HFFc6 (cell line): ENCODE measurements at regions not wholly inside any gene's neighbourhood (a gene's known extent, or its start where the extent isn't known, plus 50 kb on each side); places are given as distances from the start of the nearest gene placed in this dataset.

Experiments
- DNase-seq: peaks from one replicate; pipeline ENCODE4 v3.0.0-alpha.2; 2018
- H3K27ac Mint-ChIP-seq: 2 replicates; pipeline ENCODE4 v1.8.0; 2020; ENCODE audit warnings: mild to moderate bottlenecking, mixed read lengths
- H3K27me3 Mint-ChIP-seq: 2 replicates; pipeline ENCODE4 v1.8.0; 2021; ENCODE audit warnings: mild to moderate bottlenecking, moderate library complexity, mixed read lengths; ENCODE audit not compliant: insufficient read depth
- H3K36me3 Mint-ChIP-seq: 2 replicates; pipeline ENCODE4 v1.8.0; 2021; ENCODE audit warnings: low read depth, mixed read lengths
- H3K4me1 Mint-ChIP-seq: 2 replicates; pipeline ENCODE4 v1.8.0; 2020; ENCODE audit warnings: low read depth, mixed read lengths
- H3K4me3 Mint-ChIP-seq: 2 replicates; pipeline ENCODE4 v1.8.0; 2020; ENCODE audit warnings: mild to moderate bottlenecking, moderate library complexity, mixed read lengths
- H3K9me3 Mint-ChIP-seq: 2 replicates; pipeline ENCODE4 v1.8.0; 2020; ENCODE audit warnings: mild to moderate bottlenecking, mixed read lengths
- TF ChIP-seq, protein P1 (sequence below): fragments of 200-600 bp; sonication (generic); IDR thresholded peaks from 2 replicates; pipeline ENCODE4 v1.5.0; 2021; ENCODE audit warnings: antibody characterized with exemption, mild to moderate bottlenecking

DNA sequence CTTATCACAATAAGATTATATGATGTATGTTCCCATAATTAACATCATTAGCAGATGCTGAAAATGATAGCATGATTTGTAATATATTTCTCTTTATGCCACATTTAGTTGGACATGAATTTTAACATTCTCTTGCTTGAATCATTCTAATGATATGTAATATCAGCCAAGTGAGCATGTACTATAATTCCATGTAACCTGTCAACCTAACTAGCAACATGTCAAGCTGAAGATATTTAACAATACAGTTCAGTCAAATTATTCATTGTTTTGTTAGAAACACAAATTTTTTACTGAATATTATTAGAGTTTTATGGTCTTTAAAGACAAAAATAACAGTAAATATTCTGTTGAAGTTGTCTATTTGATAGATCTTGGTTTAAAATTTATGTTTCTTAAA lies 920.4 kb upstream of the PCDH10 start:
- H3K27ac Mint-ChIP-seq: no peak overlapping the region
- TF ChIP-seq, protein P1, sequence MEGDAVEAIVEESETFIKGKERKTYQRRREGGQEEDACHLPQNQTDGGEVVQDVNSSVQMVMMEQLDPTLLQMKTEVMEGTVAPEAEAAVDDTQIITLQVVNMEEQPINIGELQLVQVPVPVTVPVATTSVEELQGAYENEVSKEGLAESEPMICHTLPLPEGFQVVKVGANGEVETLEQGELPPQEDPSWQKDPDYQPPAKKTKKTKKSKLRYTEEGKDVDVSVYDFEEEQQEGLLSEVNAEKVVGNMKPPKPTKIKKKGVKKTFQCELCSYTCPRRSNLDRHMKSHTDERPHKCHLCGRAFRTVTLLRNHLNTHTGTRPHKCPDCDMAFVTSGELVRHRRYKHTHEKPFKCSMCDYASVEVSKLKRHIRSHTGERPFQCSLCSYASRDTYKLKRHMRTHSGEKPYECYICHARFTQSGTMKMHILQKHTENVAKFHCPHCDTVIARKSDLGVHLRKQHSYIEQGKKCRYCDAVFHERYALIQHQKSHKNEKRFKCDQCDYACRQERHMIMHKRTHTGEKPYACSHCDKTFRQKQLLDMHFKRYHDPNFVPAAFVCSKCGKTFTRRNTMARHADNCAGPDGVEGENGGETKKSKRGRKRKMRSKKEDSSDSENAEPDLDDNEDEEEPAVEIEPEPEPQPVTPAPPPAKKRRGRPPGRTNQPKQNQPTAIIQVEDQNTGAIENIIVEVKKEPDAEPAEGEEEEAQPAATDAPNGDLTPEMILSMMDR: no peak
- DNase-seq: no peak
- no peaks in the 10 kb centered on the region for H3K4me1 Mint-ChIP-seq
- H3K27me3 Mint-ChIP-seq: no peaks in the 10 kb centered on the region
- peaks cover 10% of the 10 kb centered on the region for H3K9me3 Mint-ChIP-seq
- no peak overlapping the region for H3K4me3 Mint-ChIP-seq
- H3K36me3 Mint-ChIP-seq: no peaks in the 10 kb centered on the region

DNA sequence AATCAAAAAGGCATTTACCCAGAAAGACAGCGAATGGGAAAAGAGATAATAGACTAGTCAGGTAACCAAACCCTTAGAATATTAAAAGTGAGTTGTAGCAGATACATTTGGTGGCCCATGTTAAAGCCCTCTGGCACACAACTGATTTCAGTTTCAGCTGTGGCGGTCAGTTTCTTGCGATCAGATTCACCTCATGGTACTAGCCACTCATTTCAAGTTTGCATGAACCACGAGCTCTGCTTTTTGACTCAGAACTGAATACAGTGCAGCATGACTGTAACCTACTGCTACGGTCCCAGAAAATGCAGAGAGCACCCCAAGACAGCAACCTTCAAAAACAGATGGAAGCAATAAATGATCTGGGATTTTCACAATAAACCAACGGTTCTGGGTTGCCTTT lies 919.1 kb upstream of the PCDH10 start:
- no peak overlapping the region for H3K27ac Mint-ChIP-seq
- no peak overlapping the region for H3K4me3 Mint-ChIP-seq
- TF ChIP-seq, protein P1: no peak
- DNase-seq: no peak
- H3K36me3 Mint-ChIP-seq: no peaks in the 10 kb centered on the region
- H3K27me3 Mint-ChIP-seq: no peaks in the 10 kb centered on the region
- H3K4me1 Mint-ChIP-seq: no peaks in the 10 kb centered on the region
- peaks cover 10% of the 10 kb centered on the region for H3K9me3 Mint-ChIP-seq

DNA sequence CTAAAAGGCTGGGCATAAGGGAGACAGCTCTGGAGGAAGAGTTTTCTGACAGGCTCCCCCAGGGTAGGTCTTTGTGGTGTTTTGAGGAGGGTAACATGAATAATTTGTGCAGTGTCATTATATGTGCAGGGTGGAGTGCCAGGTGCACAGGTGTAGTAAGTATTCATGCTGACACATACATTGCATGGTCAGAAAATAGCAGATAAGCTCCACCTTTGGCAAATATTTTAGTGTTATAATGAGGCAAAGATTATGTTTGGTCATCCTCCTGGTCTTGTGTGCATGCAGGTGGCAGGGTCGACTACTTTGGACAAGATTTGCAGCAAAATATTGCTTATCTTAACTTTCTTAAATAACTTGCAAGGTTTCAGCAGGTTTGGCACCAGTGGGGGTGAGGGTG lies 910.4 kb upstream of the PCDH10 start:
- H3K27me3 Mint-ChIP-seq: peaks cover 3% of the 10 kb centered on the region
- no peaks in the 10 kb centered on the region for H3K36me3 Mint-ChIP-seq
- H3K4me1 Mint-ChIP-seq: no peaks in the 10 kb centered on the region
- TF ChIP-seq, protein P1: no peak
- H3K9me3 Mint-ChIP-seq: no peaks in the 10 kb centered on the region; the same call in 1 of the 2 replicates
- H3K27ac Mint-ChIP-seq: no peak overlapping the region
- H3K4me3 Mint-ChIP-seq: no peak overlapping the region
- DNase-seq: no peak

DNA sequence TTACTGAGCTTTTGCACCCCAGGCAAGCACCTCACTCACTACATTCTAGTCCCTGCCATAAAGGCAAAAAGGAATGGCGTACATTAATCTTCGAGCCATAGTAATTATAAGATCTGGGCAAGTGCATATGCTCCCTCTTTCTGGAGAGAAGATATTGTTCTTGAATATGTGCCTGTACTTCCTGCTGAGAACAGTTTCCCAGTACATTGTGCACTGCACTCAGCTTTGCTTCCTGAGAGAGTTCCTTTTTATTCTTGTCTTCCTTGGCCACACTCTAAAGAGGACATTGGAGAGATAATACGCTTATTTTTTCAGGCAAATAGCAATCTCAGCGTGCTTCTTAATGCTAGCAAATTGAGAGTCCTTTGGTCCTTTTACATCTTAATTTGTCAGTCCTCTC lies 909.0 kb upstream of the PCDH10 start:
- no peak overlapping the region for H3K4me3 Mint-ChIP-seq
- no peak overlapping the region for H3K27ac Mint-ChIP-seq
- peaks cover 3% of the 10 kb centered on the region for H3K27me3 Mint-ChIP-seq
- no peaks in the 10 kb centered on the region for H3K36me3 Mint-ChIP-seq
- DNase-seq: no peak
- no peaks in the 10 kb centered on the region for H3K4me1 Mint-ChIP-seq
- no peaks in the 10 kb centered on the region; the same call in 1 of the 2 replicates for H3K9me3 Mint-ChIP-seq
- TF ChIP-seq, protein P1: no peak

DNA sequence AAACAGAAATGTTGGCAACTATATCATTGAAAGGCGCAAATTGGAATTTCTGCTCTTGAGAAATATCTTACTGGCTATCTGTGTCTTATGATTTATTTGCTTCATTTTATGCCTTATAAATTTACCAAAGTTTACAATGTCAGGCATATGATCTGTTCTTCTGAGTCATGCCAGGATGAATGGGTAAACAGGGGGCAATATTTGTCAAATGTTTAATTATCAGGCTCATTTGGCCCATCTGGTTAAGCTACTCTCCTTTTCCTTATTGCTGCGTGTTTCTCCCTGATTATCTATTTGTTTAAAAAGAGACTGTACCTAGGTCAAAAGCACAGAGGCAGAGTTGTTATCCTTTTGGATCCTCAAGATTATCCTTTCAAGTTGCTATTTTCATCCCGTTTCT lies 903.8 kb upstream of the PCDH10 start:
- H3K27ac Mint-ChIP-seq: no peak overlapping the region
- H3K36me3 Mint-ChIP-seq: no peaks in the 10 kb centered on the region
- TF ChIP-seq, protein P1: no peak
- H3K4me3 Mint-ChIP-seq: no peak overlapping the region
- DNase-seq: no peak
- no peaks in the 10 kb centered on the region; the same call in 1 of the 2 replicates for H3K9me3 Mint-ChIP-seq
- no peaks in the 10 kb centered on the region for H3K27me3 Mint-ChIP-seq
- no peaks in the 10 kb centered on the region for H3K4me1 Mint-ChIP-seq

DNA sequence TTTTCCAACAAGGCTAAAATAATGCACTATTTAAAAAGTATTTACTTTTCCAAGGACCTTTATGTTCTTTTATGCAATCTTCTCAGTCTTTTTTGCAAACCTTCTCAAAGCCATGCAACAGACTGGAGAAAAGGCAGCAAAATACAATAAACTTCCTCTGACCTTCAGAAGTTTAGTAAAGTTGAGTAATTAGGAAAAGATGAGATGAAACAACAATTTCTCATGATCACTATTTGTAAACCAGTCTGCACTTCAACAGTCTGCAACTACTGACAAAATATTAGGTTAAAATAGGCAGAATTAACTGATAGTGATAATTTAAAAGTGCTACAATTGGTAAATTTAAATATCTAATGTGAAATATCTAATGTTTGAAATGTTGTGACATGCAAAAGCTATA lies 884.9 kb upstream of the PCDH10 start:
- H3K4me1 Mint-ChIP-seq: no peaks in the 10 kb centered on the region
- H3K9me3 Mint-ChIP-seq: no peaks in the 10 kb centered on the region
- no peak for DNase-seq
- no peak overlapping the region for H3K4me3 Mint-ChIP-seq
- no peak overlapping the region for H3K27ac Mint-ChIP-seq
- no peaks in the 10 kb centered on the region for H3K27me3 Mint-ChIP-seq
- TF ChIP-seq, protein P1: no peak
- H3K36me3 Mint-ChIP-seq: no peaks in the 10 kb centered on the region
